KMS-11 (cell line): ENCODE measurements at regions not wholly inside any gene's neighbourhood (a gene's known extent, or its start where the extent isn't known, plus 50 kb on each side); places are given as distances from the start of the nearest gene placed in this dataset.

Experiments
- H2AFZ ChIP-seq: fragments of 200-600 bp; sonication (generic); 2 replicates; pipeline ENCODE4 v1.6.1; 2016; ENCODE audit warnings: antibody characterized with exemption, mixed run types, low read depth
- H3K27ac ChIP-seq: fragments of 200-600 bp; sonication (generic); 2 replicates; pipeline ENCODE4 v1.6.1; 2016; ENCODE audit warnings: mild to moderate bottlenecking, mixed run types
- H3K27me3 ChIP-seq: fragments of 200-600 bp; sonication (generic); 2 replicates; pipeline ENCODE4 v1.6.1; 2017; ENCODE audit warnings: mild to moderate bottlenecking, low read depth, mixed run types, moderate library complexity; ENCODE audit not compliant: insufficient read depth
- H3K36me3 ChIP-seq: fragments of 200-600 bp; sonication (generic); 2 replicates; pipeline ENCODE4 v1.6.1; 2017; ENCODE audit warnings: mild to moderate bottlenecking, mixed run types; ENCODE audit not compliant: insufficient read depth
- H3K4me1 ChIP-seq: fragments of 200-600 bp; sonication (generic); 2 replicates; pipeline ENCODE4 v1.6.1; 2016; ENCODE audit warnings: mild to moderate bottlenecking, low read depth, mixed run types; ENCODE audit not compliant: poor library complexity, severe bottlenecking
- H3K4me2 ChIP-seq: fragments of 200-600 bp; sonication (generic); 2 replicates; pipeline ENCODE4 v1.7.0; 2016; ENCODE audit warnings: mild to moderate bottlenecking, mixed run types
- H3K4me3 ChIP-seq: fragments of 200-600 bp; sonication (generic); IDR thresholded peaks from 2 replicates; pipeline ENCODE4 v1.6.1; 2017; ENCODE audit warnings: low read depth, low read length, mixed read lengths; ENCODE audit not compliant: insufficient read depth
- H3K79me2 ChIP-seq: fragments of 200-600 bp; sonication (generic); 2 replicates; pipeline ENCODE4 v1.6.1; 2016; ENCODE audit warnings: low read depth, mixed run types; ENCODE audit not compliant: insufficient read depth
- H3K9ac ChIP-seq: fragments of 200-600 bp; sonication (generic); 2 replicates; pipeline ENCODE4 v1.6.1; 2016; ENCODE audit warnings: mild to moderate bottlenecking, mixed run types
- H4K20me1 ChIP-seq: fragments of 200-600 bp; sonication (generic); 2 replicates; pipeline ENCODE4 v1.6.1; 2016; ENCODE audit warnings: mild to moderate bottlenecking, mixed run types; ENCODE audit not compliant: insufficient read depth
- CTCF ChIP-seq: fragments of 200-600 bp; sonication (generic); conservative IDR thresholded peaks from 2 replicates; pipeline ENCODE4 v1.6.1; 2017; ENCODE audit warnings: low read depth, mild to moderate bottlenecking, antibody characterized with exemption, low read length, moderate library complexity, mixed read lengths

GRCh38 chr5:92064993-92065392 is 681.9 kb upstream of the ARRDC3 start:
- Histone ChIP-seq H3K36me3 (no peaks in the 10 kb centered on the region), H3K4me2 (no peak overlapping the region), H3K27me3 (no peaks in the 10 kb centered on the region), H3K79me2 (no peaks in the 10 kb centered on the region), H2AFZ (no peak overlapping the region), H4K20me1 (no peaks in the 10 kb centered on the region), H3K9ac (no peak overlapping the region), H3K4me1 (no peaks in the 10 kb centered on the region), H3K27ac (no peak overlapping the region), H3K4me3 (no peak overlapping the region)
- TF ChIP-seq CTCF, result no peak

DNA sequence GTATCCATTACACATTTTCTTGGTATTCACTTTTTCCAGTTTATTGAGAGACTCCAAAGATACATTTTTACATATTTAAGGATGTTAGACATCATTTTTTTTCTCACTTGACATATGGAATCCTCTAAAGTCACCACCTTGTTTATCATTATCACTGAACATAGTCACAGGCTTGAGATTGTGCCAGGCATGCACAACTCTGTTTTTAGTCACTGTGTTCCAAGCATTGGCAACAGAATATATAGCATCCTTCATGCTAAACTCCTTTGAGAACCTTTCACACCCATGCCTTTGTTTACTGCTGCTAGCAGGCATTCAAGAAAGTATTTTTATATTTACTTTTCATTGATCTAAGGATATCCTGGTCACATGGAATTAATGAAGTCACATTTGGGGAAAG is 668.6 kb upstream of the ARRDC3 start:
- H3K27ac ChIP-seq, result no peak overlapping the region
- no peak overlapping the region for H3K4me2 ChIP-seq
- H3K36me3 ChIP-seq, result no peaks in the 10 kb centered on the region

DNA sequence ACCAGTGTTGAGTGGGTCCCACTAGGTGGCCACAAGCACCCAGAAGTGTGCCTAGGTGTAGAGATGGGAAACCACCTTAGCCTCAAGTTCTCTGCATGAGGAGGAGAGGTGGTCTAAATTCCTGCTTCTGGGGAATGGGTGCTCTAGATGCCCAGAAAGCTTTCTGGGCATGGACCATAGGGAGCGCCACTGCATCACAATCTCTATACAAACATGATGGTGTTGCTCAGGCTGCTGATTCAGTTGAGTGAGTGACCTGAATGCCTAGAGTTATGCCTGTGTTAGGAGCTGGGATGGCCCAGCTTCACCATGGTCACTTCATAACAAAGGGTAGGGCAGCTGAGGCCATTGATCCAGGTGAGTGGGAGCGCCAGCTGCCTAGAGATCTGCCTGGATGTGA is 667.9 kb upstream of the ARRDC3 start:
- H3K4me1 ChIP-seq, result no peaks in the 10 kb centered on the region
- no peak overlapping the region for H3K27ac ChIP-seq
- no peaks in the 10 kb centered on the region for H3K79me2 ChIP-seq
- H3K36me3 ChIP-seq, result no peaks in the 10 kb centered on the region
- no peaks in the 10 kb centered on the region for H3K27me3 ChIP-seq
- no peaks in the 10 kb centered on the region for H4K20me1 ChIP-seq
- no peak overlapping the region for H3K4me3 ChIP-seq
- H2AFZ ChIP-seq, result no peak overlapping the region
- H3K4me2 ChIP-seq, result no peak overlapping the region
- no peak overlapping the region for H3K9ac ChIP-seq
- no peak for TF ChIP-seq CTCF

More for the DNA sequence above, 668.6 kb upstream of the ARRDC3 start:
- no peak overlapping the region for H3K9ac ChIP-seq
- no peak overlapping the region for H3K4me3 ChIP-seq
- H3K4me1 ChIP-seq, result no peaks in the 10 kb centered on the region
- TF ChIP-seq CTCF, result no peak
- H3K79me2 ChIP-seq, result no peaks in the 10 kb centered on the region
- no peaks in the 10 kb centered on the region for H3K27me3 ChIP-seq
- H2AFZ ChIP-seq, result no peak overlapping the region
- H4K20me1 ChIP-seq, result no peaks in the 10 kb centered on the region

GRCh38 chr5:92041911-92042660 is 659.0 kb upstream of the ARRDC3 start:
- Histone ChIP-seq H3K27me3 (no peaks in the 10 kb centered on the region), H3K36me3 (no peaks in the 10 kb centered on the region; the same call in 1 of the 2 replicates), H4K20me1 (no peaks in the 10 kb centered on the region), H3K4me2 (no peak overlapping the region), H3K79me2 (no peaks in the 10 kb centered on the region), H2AFZ (no peak overlapping the region), H3K4me3 (no peak overlapping the region), H3K9ac (no peak overlapping the region), H3K27ac (no peak overlapping the region), H3K4me1 (no peaks in the 10 kb centered on the region)
- TF ChIP-seq CTCF, result no peak
